ENCODE measurements at regions not wholly inside any gene's neighbourhood (a gene's known extent, or its start where the extent isn't known, plus 50 kb on each side); places are given as distances from the start of the nearest gene placed in this dataset.

DNA sequence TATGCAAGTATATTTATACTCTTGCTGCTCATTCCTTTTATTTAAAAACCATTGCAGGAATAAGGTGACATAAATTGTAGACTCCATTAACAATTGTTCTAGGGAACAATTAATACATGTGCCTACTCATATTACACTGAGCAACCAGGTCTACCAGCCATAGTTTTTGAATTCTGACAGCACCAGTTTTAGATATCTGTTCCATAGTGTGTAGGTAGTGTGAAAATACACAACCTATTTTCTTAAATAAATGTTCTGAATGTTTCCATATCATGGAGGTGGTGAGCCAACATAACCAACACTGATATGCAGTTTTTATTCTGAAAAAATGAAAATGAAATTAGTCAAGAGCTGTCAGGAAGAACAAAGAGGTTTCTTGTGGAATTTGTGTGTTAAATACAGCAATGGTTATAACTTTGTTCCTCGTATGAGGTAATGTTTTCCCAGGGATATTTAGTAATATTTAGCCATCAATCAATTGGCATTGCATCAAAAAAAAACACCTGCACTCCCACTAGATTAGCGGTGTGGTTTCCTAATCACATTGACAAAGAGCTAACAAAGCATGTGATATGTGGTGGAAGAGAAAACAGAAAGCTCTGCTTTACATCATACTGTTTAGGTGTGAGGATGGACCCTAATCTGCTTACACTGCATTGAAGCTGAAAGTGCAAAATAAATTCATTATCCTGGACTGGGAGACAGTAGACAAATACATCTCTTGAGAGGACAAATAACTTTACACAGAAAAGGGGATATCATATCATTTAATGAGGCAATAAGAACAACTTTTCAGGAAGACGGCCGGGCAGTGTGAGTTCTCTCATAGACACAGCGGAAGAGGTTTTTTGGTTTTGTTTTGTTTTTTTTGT is 369.5 kb upstream of the THBS1 start (continued):
- TF ChIP-seq MYC (CRISPR knock-in tag; IDR thresholded peaks at IDR 0.05; ENCODE audit: borderline replicate concordance) (no peak), ZKSCAN8 (CRISPR knock-in tag; IDR thresholded peaks at IDR 0.05; ENCODE audit: borderline replicate concordance) (no peak), ZNF552 (CRISPR knock-in tag; IDR thresholded peaks at IDR 0.05; ENCODE audit: borderline replicate concordance) (no peak), KDM4B (CRISPR knock-in tag; IDR thresholded peaks at IDR 0.05) (0 out of 2 replicates have a peak, but pooled peaks have one; percentile 38), ZNF597 (CRISPR knock-in tag; IDR thresholded peaks at IDR 0.05) (no peak), CCDC6 (CRISPR knock-in tag; IDR thresholded peaks at IDR 0.05) (peak; percentile 47; the same call in 1 of the 2 replicates), GATAD2A (CRISPR knock-in tag; IDR thresholded peaks at IDR 0.05) (peak; percentile 90), TCF7L2 (IDR thresholded peaks at IDR 0.05; ENCODE audit: low read depth, low read length) (peak; percentile 78), CHD4 (IDR thresholded peaks at IDR 0.05; ENCODE audit: borderline replicate concordance, low read length) (no peak), PTBP1 (IDR thresholded peaks at IDR 0.05; ENCODE audit: low read depth, low read length, poor library complexity, severe bottlenecking) (no peak), ELF1 (CRISPR knock-in tag; IDR thresholded peaks at IDR 0.05) (no peak), TGIF2 (CRISPR knock-in tag; IDR thresholded peaks at IDR 0.05) (peak; percentile 31; the same call in 1 of the 2 replicates), NCOR1 (IDR thresholded peaks at IDR 0.05; ENCODE audit: borderline replicate concordance, low read length) (peak; percentile 30; the same call in 1 of the 2 replicates), MYPOP (CRISPR knock-in tag; IDR thresholded peaks at IDR 0.05) (peak; percentile 41; the same call in 1 of the 2 replicates), PITX1 (CRISPR knock-in tag; IDR thresholded peaks at IDR 0.05) (peak; percentile 84; the same call in 1 of the 2 replicates), E2F2 (CRISPR knock-in tag; IDR thresholded peaks at IDR 0.05; ENCODE audit: borderline replicate concordance) (no peak)
- TF ChIP-seq, protein P1, sequence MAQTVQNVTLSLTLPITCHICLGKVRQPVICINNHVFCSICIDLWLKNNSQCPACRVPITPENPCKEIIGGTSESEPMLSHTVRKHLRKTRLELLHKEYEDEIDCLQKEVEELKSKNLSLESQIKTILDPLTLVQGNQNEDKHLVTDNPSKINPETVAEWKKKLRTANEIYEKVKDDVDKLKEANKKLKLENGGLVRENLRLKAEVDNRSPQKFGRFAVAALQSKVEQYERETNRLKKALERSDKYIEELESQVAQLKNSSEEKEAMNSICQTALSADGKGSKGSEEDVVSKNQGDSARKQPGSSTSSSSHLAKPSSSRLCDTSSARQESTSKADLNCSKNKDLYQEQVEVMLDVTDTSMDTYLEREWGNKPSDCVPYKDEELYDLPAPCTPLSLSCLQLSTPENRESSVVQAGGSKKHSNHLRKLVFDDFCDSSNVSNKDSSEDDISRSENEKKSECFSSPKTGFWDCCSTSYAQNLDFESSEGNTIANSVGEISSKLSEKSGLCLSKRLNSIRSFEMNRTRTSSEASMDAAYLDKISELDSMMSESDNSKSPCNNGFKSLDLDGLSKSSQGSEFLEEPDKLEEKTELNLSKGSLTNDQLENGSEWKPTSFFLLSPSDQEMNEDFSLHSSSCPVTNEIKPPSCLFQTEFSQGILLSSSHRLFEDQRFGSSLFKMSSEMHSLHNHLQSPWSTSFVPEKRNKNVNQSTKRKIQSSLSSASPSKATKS (CRISPR knock-in tag; IDR thresholded peaks at IDR 0.05): no peak
- TF ChIP-seq, protein P2, sequence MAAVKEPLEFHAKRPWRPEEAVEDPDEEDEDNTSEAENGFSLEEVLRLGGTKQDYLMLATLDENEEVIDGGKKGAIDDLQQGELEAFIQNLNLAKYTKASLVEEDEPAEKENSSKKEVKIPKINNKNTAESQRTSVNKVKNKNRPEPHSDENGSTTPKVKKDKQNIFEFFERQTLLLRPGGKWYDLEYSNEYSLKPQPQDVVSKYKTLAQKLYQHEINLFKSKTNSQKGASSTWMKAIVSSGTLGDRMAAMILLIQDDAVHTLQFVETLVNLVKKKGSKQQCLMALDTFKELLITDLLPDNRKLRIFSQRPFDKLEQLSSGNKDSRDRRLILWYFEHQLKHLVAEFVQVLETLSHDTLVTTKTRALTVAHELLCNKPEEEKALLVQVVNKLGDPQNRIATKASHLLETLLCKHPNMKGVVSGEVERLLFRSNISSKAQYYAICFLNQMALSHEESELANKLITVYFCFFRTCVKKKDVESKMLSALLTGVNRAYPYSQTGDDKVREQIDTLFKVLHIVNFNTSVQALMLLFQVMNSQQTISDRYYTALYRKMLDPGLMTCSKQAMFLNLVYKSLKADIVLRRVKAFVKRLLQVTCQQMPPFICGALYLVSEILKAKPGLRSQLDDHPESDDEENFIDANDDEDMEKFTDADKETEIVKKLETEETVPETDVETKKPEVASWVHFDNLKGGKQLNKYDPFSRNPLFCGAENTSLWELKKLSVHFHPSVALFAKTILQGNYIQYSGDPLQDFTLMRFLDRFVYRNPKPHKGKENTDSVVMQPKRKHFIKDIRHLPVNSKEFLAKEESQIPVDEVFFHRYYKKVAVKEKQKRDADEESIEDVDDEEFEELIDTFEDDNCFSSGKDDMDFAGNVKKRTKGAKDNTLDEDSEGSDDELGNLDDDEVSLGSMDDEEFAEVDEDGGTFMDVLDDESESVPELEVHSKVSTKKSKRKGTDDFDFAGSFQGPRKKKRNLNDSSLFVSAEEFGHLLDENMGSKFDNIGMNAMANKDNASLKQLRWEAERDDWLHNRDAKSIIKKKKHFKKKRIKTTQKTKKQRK (IDR thresholded peaks at IDR 0.05; ENCODE audit: low read length): no peak
- TF ChIP-seq, protein P3, sequence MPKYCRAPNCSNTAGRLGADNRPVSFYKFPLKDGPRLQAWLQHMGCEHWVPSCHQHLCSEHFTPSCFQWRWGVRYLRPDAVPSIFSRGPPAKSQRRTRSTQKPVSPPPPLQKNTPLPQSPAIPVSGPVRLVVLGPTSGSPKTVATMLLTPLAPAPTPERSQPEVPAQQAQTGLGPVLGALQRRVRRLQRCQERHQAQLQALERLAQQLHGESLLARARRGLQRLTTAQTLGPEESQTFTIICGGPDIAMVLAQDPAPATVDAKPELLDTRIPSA (CRISPR knock-in tag; IDR thresholded peaks at IDR 0.05; ENCODE audit: borderline replicate concordance): no peak
